Cardiac fibroblast (primary cell): ENCODE measurements at regions not wholly inside any gene's neighbourhood (a gene's known extent, or its start where the extent isn't known, plus 50 kb on each side); places are given as distances from the start of the nearest gene placed in this dataset.
A peak's percentile ranks its signal among the peaks of the same experiment; 100 is the strongest.
"Not testable (repeated sequence)": the region's sequence is repeated elsewhere in the genome, so short reads cannot be mapped to it uniquely, and the experiment has no call there.

ENCODE experiments used
- DNase-seq, 2 donors: peaks; one replicate each; pipeline versions ENCODE4 v3.0.0 to v3.0.0-alpha.2; 2010; ENCODE audit warnings: low read depth in 2 of 2
- H3K4me3 ChIP-seq, 2 donors: replicated peaks in 1 of 2; 1 replicate in 1 of 2; 2 replicates in 1 of 2; pipeline ENCODE4 v1.5.1; 2011; ENCODE audit warnings: low read depth in 2 of 2, low read length in 2 of 2, mild to moderate bottlenecking in 2 of 2, moderate library complexity in 1 of 2
- TF ChIP-seq, protein P1 (sequence below): IDR thresholded peaks from one replicate; pipeline ENCODE4 v1.5.1; 2011; ENCODE audit warnings: low read depth, mild to moderate bottlenecking, low read length, inconsistent platforms

DNA sequence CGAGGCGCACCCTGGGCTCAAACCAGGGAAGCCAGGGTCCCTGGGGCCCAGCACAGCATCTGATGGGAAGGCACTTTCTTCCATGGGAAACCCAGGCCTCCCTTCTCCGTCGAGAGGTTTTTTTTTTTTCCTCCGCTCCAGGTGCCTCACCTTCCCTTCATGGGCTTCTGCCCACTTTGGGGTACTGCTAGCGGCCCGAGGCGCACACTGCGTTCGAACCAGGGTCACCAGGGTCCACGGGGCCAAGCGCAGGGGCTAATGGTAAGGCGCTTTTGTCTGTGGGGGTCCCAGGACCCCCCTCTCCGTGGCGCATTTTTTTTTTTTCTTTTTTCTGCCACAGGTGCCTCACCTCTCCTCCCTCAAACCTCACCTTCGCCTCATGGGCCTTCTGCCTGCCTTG lies 1571.3 kb downstream of the TSPY10 start:
- TF ChIP-seq, protein P1, sequence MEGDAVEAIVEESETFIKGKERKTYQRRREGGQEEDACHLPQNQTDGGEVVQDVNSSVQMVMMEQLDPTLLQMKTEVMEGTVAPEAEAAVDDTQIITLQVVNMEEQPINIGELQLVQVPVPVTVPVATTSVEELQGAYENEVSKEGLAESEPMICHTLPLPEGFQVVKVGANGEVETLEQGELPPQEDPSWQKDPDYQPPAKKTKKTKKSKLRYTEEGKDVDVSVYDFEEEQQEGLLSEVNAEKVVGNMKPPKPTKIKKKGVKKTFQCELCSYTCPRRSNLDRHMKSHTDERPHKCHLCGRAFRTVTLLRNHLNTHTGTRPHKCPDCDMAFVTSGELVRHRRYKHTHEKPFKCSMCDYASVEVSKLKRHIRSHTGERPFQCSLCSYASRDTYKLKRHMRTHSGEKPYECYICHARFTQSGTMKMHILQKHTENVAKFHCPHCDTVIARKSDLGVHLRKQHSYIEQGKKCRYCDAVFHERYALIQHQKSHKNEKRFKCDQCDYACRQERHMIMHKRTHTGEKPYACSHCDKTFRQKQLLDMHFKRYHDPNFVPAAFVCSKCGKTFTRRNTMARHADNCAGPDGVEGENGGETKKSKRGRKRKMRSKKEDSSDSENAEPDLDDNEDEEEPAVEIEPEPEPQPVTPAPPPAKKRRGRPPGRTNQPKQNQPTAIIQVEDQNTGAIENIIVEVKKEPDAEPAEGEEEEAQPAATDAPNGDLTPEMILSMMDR = no peak
- no peak for DNase-seq

GRCh38 chrY:11100472-11100871 lies 1572.8 kb downstream of the TSPY10 start:
- not testable (repeated sequence) for H3K4me3 ChIP-seq, DNase-seq

More for the DNA sequence above, 1571.3 kb downstream of the TSPY10 start:
- no peak overlapping the region for H3K4me3 ChIP-seq

GRCh38 chrY:11102987-11103386 lies 1575.3 kb downstream of the TSPY10 start:
- not testable (repeated sequence) for DNase-seq, H3K4me3 ChIP-seq

GRCh38 chrY:11107127-11107918 lies 1579.6 kb downstream of the TSPY10 start:
- H3K4me3 ChIP-seq, DNase-seq: not testable (repeated sequence)

DNA sequence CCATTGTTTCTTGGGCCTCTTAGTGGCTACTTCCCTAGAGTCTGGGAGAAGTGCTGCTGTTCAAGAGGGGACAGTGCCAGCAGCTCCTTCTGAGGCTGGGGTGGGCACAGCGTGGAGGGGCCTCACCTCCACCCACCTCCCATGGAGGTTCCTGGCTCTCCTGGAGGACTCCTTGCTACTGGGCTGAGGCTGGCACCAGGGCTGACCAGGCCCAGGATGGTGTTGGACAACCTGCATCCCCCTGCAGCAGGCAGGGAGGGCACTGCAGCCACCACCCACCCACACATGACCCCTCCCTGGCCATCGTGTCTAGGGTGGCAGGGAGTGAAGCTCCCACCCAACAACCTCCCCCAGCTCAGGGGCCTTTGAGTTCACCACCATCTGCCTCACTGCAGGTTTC lies 1549.3 kb upstream of the USP9Y start:
- H3K4me3 ChIP-seq, DNase-seq: not testable (repeated sequence)

DNA sequence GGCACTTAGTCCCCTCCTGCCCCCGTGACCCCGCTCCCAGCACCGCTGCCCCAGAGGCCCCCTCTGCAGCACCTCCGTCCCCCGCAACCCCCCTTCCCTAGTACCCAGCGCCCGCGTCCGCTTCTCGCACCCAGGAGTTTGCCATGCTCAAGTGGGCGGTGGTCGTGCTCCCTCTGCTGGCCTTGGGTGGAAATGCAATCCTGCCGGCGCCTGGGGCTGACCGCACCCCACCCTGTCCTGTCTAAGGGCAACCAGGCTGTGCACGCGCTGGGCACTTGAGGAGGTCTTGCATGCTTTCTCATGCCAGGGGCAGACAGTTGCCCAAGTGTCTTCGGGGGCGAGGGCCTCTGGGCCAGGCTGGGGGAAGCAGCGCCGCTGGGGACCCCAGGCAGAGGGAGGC lies 1544.9 kb upstream of the USP9Y start:
- not testable (repeated sequence) for DNase-seq

DNA sequence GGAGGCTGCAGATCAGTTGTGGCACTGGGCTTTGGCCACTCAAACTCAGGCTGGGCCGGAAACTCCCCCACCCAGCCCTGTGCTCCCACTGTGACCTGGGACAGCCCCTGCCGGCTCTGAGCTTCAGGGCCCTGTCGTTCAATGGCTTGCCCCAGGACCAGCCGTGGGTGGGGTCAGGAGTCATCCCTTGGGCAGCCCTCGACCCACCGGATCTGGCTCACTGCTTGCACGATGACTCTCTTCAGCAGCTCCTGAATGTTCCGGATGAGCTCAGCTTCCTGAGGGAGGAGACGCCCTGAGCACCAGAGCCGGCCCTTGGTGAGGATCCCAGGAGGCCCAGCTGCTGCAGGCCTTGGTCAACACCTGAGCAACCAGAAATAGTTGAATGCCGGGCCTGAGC lies 1544.2 kb upstream of the USP9Y start:
- not testable (repeated sequence) for DNase-seq, H3K4me3 ChIP-seq

More for the DNA sequence above, 1544.9 kb upstream of the USP9Y start:
- H3K4me3 ChIP-seq = not testable (repeated sequence)

DNA sequence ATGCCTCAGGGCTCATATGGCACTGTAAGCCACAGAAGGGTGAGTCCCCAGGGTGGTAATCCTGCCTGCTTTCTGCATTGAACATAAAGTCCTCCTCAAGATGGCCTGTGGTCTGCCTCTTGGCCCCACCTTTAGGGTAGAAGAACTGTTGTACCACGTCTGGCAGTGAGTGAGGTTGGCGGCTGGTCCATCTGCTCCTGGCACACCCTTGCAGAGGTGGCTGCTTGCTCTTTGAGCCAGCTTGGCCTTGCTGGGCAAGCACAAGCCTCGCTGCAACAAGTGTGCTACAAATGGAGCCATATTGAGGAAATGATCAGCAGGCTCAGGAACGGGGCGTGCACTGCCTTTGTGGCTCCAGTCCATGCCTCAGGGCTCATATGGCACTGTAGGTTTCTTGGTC lies 1524.0 kb upstream of the USP9Y start:
- DNase-seq, H3K4me3 ChIP-seq: not testable (repeated sequence)

- not testable (repeated sequence) for H3K4me3 ChIP-seq, DNase-seq
Measured at GRCh38 chrY:11201133-11201532, 1499.9 kb upstream of the USP9Y start.

DNA sequence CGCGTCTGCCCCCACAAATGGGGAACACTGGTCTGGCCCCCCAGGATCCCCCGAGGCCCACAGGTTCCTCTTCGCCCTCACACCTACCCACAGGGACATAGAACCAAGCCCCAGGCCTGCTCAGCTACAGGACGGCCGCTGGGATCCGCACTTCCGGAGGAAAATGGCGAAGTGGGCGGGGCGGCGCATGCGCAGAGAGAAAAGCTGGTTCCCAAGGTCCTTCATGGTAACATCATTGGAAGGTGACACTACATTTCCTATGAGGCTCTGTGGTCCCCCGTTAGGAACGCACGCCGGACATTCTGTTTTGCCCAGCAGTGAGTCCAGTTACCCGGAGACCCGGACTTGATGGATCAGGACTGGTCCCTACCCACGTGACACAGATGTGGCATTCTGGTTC lies 1486.2 kb upstream of the USP9Y start:
- peak; percentile 2 to 35 for DNase-seq
- H3K4me3 ChIP-seq = peak overlapping the region; percentile 13 to 55
